GM18505 (cell line): ENCODE measurements at regions not wholly inside any gene's neighbourhood (a gene's known extent, or its start where the extent isn't known, plus 50 kb on each side); places are given as distances from the start of the nearest gene placed in this dataset.
"Not testable (repeated sequence)": the region's sequence is repeated elsewhere in the genome, so short reads cannot be mapped to it uniquely, and the experiment has no call there.

Experiments
- ATAC-seq: cut with Tn5 transposase; IDR thresholded peaks from one replicate; pipeline ENCODE4 v1.9.1; 2021; ENCODE audit not compliant: unreplicated experiment
- POLR2A ChIP-seq: IDR thresholded peaks from 4 replicates; pipeline ENCODE4 v1.6.1; 2011; ENCODE audit warnings: borderline replicate concordance; ENCODE audit not compliant: insufficient read depth, insufficient read length; ENCODE audit errors: extremely low read depth

DNA sequence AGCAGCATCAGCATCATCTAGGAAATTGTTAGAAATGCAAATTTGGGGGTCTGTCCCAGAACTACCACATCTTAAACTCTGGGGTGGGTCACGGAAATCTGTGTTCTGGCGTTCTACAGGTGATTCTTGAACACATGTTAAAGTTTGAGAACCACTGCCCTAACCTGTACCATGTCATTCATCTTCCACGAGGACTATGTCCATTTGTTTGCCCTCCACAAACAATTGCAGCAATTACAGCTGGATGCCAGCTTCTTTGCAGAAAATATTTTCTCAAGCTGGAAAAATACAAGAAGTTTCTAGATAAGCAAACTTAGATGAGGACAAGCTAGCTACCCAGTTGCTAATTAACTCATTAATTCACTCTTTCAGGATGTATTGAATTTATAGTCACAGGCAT is 54.1 kb downstream of the MAFB start:
- ATAC-seq: no peak
- no peak for TF ChIP-seq POLR2A

DNA sequence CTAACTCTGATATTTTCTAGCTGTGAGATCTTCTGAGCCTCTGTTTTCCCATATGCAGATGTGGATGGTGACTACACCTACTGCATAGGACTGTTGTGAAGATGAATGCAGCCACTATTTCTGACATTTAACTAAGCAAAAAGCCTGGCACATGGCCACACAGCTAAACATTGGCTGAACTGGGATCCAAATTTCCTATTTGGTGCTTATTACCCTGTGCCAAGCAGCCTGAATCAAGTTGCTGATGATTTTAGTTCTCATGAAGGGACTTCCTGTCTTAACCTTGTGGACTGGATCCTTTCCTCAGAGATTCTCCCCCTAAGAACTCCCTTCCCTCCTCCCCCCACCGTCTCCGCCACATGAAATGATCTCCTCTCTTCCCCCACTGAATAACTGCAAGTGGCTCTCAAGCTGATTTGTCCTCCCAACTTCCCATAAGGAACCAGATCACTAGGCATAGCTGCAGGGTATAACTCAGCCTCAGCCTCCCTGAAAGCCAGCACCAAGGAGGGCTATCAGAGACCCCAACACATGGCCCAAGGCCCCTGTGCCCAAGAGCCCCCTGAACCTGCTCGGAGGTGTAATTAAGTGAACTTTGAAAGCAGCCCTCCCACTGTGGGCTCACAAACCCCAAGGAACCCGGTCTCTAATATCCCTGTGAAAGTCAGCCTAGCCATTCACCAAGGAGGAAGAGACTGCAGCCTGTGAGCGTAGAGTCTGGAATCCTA is 55.7 kb downstream of the MAFB start:
- TF ChIP-seq POLR2A: no peak
- no peak for ATAC-seq

DNA sequence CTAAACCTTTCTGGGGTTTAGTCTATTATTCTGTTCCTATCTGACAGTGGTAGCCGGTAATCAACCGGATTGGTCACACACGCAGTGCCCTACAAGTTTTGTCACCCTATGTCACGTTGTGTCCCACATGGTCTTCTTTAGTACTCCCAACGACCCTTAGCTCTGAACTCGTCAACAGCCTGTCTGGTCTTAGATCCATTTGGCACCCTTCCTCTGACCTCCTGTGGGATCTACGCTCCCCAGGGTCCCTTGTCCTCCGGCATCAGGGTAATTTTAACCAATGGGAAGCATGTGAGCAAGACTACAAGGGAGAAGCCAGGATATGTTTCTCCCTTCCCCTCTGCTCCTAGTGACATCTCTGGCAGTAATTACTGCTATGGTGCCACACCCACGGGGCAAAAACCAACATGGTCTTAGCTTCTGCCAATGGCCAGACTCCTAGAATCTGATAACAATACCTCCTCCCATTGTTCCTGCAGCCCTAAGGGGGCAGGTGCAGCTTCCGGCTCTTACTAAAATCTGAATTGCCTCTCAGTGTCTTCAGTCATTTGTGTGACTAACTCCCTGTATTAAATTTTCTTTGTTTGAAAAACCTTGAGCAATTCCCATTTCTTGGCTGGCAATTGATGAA is 56.6 kb downstream of the MAFB start:
- no peak for TF ChIP-seq POLR2A
- no peak for ATAC-seq

DNA sequence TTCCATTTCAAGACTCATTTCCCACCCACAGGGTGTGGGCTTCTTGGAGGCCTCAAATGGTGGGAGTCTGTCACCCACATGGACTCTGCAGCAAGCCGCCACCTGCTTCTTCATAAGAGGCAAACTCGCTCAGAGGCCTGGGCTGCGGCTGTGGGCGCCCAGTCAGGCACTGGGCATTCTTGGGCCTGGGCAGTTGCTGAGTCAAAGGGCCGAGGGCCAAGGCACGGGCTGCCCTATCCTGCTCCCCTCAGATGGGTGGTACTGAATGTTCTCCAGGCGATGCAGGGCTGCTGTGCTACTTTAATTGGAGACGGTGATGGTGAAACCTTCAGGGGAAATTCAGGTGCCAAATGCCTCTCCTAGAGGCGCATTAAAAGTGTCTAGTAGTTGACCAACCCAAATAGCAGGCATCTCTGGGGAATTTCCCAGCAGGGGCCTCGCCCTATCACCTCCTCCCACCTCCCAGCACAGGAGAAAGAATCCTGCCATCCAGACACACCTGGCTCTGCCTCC is 57.9 kb downstream of the MAFB start:
- no peak for ATAC-seq
- TF ChIP-seq POLR2A: no peak

DNA sequence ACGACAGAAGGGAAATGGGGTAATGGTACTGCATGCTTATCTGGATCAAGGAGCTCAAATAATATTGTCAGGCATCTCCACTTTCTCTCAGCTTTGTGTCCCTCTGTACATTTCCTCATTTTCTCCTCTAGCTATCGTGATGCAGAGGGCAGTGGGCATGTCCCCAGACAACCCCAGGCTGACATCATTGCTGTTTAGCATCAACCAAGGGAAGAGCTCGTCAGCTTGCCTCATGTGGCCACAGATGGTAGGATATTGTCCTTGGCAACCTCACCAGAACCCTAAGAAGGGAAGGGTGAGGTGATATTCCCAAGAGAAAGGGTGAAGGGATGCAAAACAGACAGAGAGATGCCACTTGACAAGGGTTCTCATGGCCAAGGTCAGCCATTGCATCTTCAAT is 58.3 kb downstream of the MAFB start:
- ATAC-seq: no peak
- no peak for TF ChIP-seq POLR2A

DNA sequence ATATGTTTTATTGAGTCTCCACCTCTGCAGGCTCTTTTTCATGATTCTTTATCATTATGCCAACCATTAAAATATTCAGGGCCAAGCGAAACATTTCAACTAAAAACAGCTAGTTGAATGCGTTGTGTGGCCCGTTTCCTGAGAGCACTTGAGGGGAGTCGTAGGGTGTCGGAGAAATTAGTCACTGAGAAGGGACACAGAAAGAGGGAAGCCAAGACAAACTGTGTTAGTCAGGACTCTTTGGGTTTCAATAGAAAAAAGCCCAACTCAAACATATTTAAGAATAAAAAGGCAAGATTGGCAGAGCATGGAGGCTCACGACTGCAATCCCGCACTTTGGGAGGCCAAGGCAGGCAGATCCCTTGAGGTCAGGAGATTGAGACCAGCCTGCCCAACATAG is 58.9 kb downstream of the MAFB start:
- no peak for TF ChIP-seq POLR2A
- no peak for ATAC-seq

DNA sequence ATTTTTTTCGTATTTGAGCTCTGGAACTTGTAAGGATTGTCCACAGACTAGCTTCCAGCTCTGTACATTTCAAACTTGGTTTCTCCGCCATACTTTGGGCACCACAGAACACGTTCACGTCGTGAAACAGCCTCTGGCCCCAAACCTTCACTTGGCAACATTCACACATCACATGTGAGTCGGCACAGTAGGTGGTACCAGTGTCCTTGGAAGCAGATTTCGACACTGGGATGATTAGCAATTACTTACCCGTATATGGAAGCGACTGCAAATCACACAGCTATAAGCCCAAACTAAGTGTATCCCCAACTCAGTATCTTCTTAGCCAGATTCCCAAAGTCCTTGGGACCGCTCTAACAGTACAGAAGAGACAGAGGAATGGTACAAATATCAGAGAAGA is 60.2 kb downstream of the MAFB start:
- no peak for ATAC-seq
- no peak for TF ChIP-seq POLR2A

DNA sequence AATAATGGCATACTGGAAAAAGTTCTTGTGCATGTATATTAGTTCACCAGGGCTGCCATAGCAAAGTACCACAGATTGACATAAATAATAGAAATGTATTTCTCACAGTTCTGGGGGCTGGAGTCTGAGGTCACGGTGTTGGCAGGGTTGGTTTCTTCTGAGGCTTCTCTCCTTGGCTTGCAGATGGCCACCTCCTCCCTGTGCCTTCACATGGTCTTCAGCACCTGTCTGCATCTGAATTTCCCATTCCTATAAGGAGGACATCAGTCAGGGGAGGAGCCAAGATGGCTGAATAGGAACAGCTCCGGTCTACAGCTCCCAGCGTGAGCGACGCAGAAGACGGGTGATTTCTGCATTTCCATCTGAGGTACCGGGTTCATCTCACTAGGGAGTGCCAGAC is 70.0 kb downstream of the MAFB start:
- not testable (repeated sequence) for ATAC-seq

DNA sequence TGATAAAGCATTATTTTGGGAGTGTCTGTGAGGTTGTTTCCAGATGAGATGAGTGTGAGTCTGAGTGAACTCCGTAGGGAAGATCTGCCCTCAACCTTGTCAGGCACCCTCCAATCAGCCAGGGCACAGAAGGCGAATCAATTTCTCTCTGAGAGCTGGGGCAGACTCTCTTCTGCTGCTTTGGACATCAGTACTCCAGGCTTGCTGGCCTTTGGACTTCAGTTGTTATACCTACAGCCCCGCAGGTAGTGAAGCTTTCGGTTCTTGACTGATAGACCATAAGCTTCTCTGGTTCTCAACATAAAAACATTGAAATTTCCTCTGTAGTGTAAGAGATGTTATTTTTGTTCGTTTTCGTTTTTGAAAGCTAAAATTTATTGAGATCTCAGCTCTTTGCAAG is 71.4 kb downstream of the MAFB start:
- TF ChIP-seq POLR2A: no peak
- no peak for ATAC-seq

DNA sequence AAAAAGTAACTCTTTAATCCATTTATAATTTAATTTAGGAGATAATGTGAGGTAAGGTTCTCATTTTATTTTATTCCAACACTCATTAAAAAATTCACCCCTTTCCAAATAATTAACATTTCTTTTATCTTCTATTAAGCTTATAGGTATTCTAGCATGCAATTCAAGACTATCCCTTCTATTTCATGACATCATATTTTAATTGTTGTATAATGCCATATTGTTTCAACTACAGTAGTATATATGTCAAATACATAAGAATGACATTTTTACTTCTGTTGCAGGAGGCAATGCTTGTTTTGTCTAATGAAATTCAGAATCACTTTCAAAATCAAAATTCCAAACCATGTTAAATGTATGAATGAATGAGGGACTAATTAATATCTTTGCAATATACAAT is 76.2 kb downstream of the MAFB start:
- ATAC-seq: no peak
- TF ChIP-seq POLR2A: no peak

DNA sequence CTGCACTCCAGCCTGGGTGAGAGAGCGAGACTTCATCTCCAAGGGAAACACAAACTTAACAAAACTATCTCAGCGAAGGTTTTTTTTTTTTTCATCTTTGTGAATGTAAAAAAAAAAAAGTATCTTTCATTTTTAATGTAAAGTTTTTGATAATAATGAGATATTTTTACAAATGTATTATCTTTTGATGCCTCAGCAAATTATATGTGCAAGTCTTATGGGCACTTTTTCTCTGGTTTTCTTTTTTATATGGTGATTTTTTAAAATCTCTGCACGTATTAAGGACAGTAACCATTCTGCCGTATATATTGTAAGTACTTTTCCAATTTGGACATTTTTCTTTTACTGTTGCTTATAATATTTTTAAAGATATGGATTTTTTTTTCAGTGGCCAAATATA is 76.8 kb downstream of the MAFB start:
- ATAC-seq: no peak
- TF ChIP-seq POLR2A: no peak

DNA sequence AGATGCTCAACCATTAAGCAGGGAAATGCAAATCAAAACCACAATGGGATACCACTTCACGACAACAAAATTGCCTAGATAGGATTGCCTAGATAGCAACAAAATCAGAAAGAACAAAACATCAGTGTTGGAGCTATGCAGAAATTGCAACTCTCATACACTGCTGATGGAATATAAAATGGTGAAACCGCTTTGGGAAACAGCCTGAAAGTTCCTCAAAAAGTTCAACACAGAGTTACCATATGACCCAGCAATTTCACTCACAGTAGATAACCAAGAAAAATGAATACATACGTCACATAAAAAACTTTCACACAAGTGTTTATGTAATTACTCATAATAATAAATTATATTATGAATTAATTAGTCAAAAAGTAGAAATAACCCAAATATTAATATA is 78.3 kb downstream of the MAFB start:
- TF ChIP-seq POLR2A: no peak
- no peak for ATAC-seq

DNA sequence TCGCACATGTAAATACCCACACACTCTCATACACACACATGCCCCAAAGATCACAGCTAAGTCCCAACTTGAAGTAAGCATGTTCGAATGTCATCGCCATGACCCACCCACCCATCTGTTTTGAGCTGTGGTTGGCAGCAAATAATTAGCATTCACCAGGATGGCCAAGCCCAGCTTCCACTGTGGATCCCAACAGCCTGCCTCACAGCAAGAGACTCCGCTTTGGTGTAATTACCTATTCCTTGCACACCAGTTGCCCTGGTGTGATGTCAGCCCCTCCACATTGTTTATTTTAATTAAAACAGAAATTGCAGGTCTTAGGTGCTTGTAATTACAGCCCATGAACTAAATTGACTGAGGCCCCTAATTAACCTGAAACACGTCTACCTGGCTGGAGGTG is 81.1 kb downstream of the MAFB start:
- ATAC-seq: no peak
- no peak for TF ChIP-seq POLR2A

DNA sequence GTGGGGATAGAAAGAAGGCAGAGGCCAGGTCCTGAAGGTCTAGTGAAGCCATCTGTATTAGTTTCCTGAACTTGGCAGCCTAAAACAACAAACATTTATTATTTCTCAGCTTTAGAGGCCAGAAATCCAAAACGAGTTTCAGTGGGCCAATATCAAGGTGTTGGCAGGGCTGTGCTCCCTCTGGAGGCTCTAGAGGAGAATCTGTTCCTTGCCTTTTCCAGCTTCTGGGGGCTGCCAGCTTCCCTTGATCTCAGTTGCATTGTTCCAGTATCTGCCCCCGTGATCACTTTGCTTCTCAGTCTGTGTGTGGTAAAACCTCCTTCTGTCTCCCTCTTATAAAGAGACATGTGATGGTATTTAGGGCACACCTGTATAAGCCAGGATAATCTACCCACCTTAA is 82.4 kb downstream of the MAFB start:
- no peak for ATAC-seq
- no peak for TF ChIP-seq POLR2A
